ENCODE measurements at regions not wholly inside any gene's neighbourhood (a gene's known extent, or its start where the extent isn't known, plus 50 kb on each side); places are given as distances from the start of the nearest gene placed in this dataset.
"Not testable (repeated sequence)": the region's sequence is repeated elsewhere in the genome, so short reads cannot be mapped to it uniquely, and the experiment has no call there.

GRCh38 chr17:27099266-27099665 lies 194.6 kb upstream of the WSB1 start:
- H3K4me2 ChIP-seq (ENCODE audit: low read length); H3K27ac ChIP-seq (ENCODE audit: low read length); H4K20me1 ChIP-seq (ENCODE audit: low read length); H3K27me3 ChIP-seq (ENCODE audit: low read length); intact Hi-C loops (cut with micrococcal nuclease); DNase-seq; BruUV-seq (replicated peaks); H3K9me3 ChIP-seq (ENCODE audit: low read length); H3K79me2 ChIP-seq (ENCODE audit: low read length); H3K4me3 ChIP-seq (ENCODE audit: low read length); CTCF ChIA-PET; H2AFZ ChIP-seq (ENCODE audit: low read length); H3K36me3 ChIP-seq (ENCODE audit: low read depth, low read length); H3K9me2 ChIP-seq (replicated peaks; ENCODE audit: low read length); H3K4me1 ChIP-seq (ENCODE audit: insufficient read depth, low read length); H3F3A ChIP-seq (ENCODE audit: low read length, unreplicated experiment); H3K9ac ChIP-seq (ENCODE audit: low read length); ATAC-seq; POLR2A ChIA-PET (ENCODE audit: unreplicated experiment): not testable (repeated sequence)

DNA sequence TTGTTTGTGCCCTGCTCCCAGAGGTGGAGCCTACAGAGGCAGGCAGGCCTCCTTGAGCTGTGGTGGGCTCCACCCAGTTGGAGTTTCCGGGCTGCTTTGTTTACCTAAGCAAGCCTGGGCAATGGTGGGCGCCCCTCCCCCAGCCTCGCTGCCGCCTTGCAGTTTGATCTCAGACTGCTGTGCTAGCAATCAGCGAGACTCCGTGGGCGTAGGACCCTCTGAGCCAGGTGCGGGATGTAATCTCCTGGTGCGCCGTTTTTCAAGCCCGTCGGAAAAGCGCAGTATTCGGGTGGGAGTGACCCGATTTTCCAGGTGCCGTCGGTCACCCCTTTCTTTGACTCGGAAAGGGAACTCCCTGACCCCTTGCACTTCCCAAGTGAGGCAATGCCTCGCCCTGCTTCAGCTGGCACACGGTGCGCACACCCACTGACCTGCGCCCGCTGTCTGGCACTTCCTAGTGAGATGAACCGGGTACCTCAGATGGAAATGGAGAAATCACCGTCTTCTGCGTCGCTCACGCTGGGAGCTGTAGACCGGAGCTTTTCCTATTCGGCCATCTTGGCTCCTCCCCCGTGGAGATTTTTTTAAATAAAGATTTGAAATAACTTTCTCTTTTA lies 189.2 kb upstream of the WSB1 start:
- not testable (repeated sequence) for BruUV-seq (replicated peaks); H2AFZ ChIP-seq (ENCODE audit: low read length)

GRCh38 chr17:27105636-27106035 lies 188.3 kb upstream of the WSB1 start:
- H3K27me3 ChIP-seq (ENCODE audit: low read length): no peaks in the 10 kb centered on the region
- H3K9me2 ChIP-seq (replicated peaks; ENCODE audit: low read length): no peaks in the 10 kb centered on the region
- H3K9ac ChIP-seq (ENCODE audit: low read length): no peak overlapping the region
- no peak for DNase-seq
- no peaks in the 10 kb centered on the region for H3K36me3 ChIP-seq (ENCODE audit: low read depth, low read length)
- TF ChIP-seq EZH2 (IDR thresholded peaks at IDR 0.05; ENCODE audit: low read length, unreplicated experiment) (no peak), EZH2phosphoT487 (IDR thresholded peaks at IDR 0.05; ENCODE audit: borderline replicate concordance, low read length) (no peak)
- TF ChIP-seq, protein P1, sequence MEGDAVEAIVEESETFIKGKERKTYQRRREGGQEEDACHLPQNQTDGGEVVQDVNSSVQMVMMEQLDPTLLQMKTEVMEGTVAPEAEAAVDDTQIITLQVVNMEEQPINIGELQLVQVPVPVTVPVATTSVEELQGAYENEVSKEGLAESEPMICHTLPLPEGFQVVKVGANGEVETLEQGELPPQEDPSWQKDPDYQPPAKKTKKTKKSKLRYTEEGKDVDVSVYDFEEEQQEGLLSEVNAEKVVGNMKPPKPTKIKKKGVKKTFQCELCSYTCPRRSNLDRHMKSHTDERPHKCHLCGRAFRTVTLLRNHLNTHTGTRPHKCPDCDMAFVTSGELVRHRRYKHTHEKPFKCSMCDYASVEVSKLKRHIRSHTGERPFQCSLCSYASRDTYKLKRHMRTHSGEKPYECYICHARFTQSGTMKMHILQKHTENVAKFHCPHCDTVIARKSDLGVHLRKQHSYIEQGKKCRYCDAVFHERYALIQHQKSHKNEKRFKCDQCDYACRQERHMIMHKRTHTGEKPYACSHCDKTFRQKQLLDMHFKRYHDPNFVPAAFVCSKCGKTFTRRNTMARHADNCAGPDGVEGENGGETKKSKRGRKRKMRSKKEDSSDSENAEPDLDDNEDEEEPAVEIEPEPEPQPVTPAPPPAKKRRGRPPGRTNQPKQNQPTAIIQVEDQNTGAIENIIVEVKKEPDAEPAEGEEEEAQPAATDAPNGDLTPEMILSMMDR (conservative IDR thresholded peaks at IDR 0.05; ENCODE audit: low read depth, low read length): no peak
- no peaks in the 10 kb centered on the region for H3K4me1 ChIP-seq (ENCODE audit: insufficient read depth, low read length)
- H3K27ac ChIP-seq (ENCODE audit: low read length): no peak overlapping the region
- no peak overlapping the region for H3K4me2 ChIP-seq (ENCODE audit: low read length)
- no peaks in the 10 kb centered on the region for H3K79me2 ChIP-seq (ENCODE audit: low read length)
- POLR2A ChIA-PET (ENCODE audit: unreplicated experiment): no interaction called here
- CTCF ChIA-PET: no interaction called here
- H2AFZ ChIP-seq (ENCODE audit: low read length): no peak overlapping the region
- H3K4me3 ChIP-seq (ENCODE audit: low read length): no peak overlapping the region
- ATAC-seq: no peak
- H3K9me3 ChIP-seq (ENCODE audit: low read length): no peaks in the 10 kb centered on the region
- H3F3A ChIP-seq (ENCODE audit: low read length, unreplicated experiment): no peaks in the 10 kb centered on the region
- BruUV-seq (replicated peaks): no TSS peak
- intact Hi-C loops (cut with micrococcal nuclease): no loop called here
- no peaks in the 10 kb centered on the region for H4K20me1 ChIP-seq (ENCODE audit: low read length)

More for the DNA sequence above, 189.2 kb upstream of the WSB1 start:
- CTCF ChIA-PET; H3F3A ChIP-seq (ENCODE audit: low read length, unreplicated experiment); H3K9me2 ChIP-seq (replicated peaks; ENCODE audit: low read length); H3K9me3 ChIP-seq (ENCODE audit: low read length); H4K20me1 ChIP-seq (ENCODE audit: low read length); H3K4me3 ChIP-seq (ENCODE audit: low read length); H3K27ac ChIP-seq (ENCODE audit: low read length); ATAC-seq; H3K36me3 ChIP-seq (ENCODE audit: low read depth, low read length); H3K27me3 ChIP-seq (ENCODE audit: low read length); H3K79me2 ChIP-seq (ENCODE audit: low read length); H3K4me1 ChIP-seq (ENCODE audit: insufficient read depth, low read length); intact Hi-C loops (cut with micrococcal nuclease); H3K4me2 ChIP-seq (ENCODE audit: low read length); DNase-seq; H3K9ac ChIP-seq (ENCODE audit: low read length); POLR2A ChIA-PET (ENCODE audit: unreplicated experiment): not testable (repeated sequence)

GRCh38 chr17:27106347-27106981 lies 187.4 kb upstream of the WSB1 start:
- CTCF ChIA-PET: no interaction called here
- H3K27me3 ChIP-seq (ENCODE audit: low read length): no peaks in the 10 kb centered on the region
- H3F3A ChIP-seq (ENCODE audit: low read length, unreplicated experiment): no peaks in the 10 kb centered on the region
- DNase-seq (no peak), ATAC-seq (no peak)
- H3K27ac ChIP-seq (ENCODE audit: low read length): no peak overlapping the region
- H2AFZ ChIP-seq (ENCODE audit: low read length): 0 out of 2 replicates have a peak overlapping the region, but pooled peaks have one; percentile 13
- H3K9me2 ChIP-seq (replicated peaks; ENCODE audit: low read length): no peaks in the 10 kb centered on the region
- intact Hi-C loops (cut with micrococcal nuclease): no loop called here
- no peaks in the 10 kb centered on the region for H3K9me3 ChIP-seq (ENCODE audit: low read length)
- BruUV-seq (replicated peaks): no TSS peak
- H3K36me3 ChIP-seq (ENCODE audit: low read depth, low read length): no peaks in the 10 kb centered on the region
- H3K4me2 ChIP-seq (ENCODE audit: low read length): no peak overlapping the region
- POLR2A ChIA-PET (ENCODE audit: unreplicated experiment): no interaction called here
- no peaks in the 10 kb centered on the region for H3K4me1 ChIP-seq (ENCODE audit: insufficient read depth, low read length)
- H3K4me3 ChIP-seq (ENCODE audit: low read length): no peak overlapping the region
- H3K79me2 ChIP-seq (ENCODE audit: low read length): no peaks in the 10 kb centered on the region
- H4K20me1 ChIP-seq (ENCODE audit: low read length): no peaks in the 10 kb centered on the region
- TF ChIP-seq, protein P1 (conservative IDR thresholded peaks at IDR 0.05; ENCODE audit: low read depth, low read length): no peak
- TF ChIP-seq EZH2phosphoT487 (IDR thresholded peaks at IDR 0.05; ENCODE audit: borderline replicate concordance, low read length): no peak
- TF ChIP-seq EZH2 (IDR thresholded peaks at IDR 0.05; ENCODE audit: low read length, unreplicated experiment): no peak
- H3K9ac ChIP-seq (ENCODE audit: low read length): no peak overlapping the region
